Vagina (tissue), 2 donors: ENCODE measurements at regions not wholly inside any gene's neighbourhood (a gene's known extent, or its start where the extent isn't known, plus 50 kb on each side); places are given as distances from the start of the nearest gene placed in this dataset.

Source experiments
- CTCF ChIP-seq, 3 experiments: fragments of 450-650 bp in 2 of 3; fragments of 200-600 bp in 1 of 3; sonication (generic) in 1 of 3; IDR thresholded peaks; one replicate each; pipeline ENCODE4 v1.5.1; 2017 to 2019; ENCODE audit warnings: antibody characterized with exemption in 3 of 3, mild to moderate bottlenecking in 2 of 3, moderate library complexity in 2 of 3
- POLR2AphosphoS5 ChIP-seq, 2 donors: sonication (generic); formaldehyde crosslinking; IDR thresholded peaks; one replicate each; pipeline ENCODE4 v1.9.0; 2017; ENCODE audit warnings: antibody characterized with exemption in 2 of 2, mild to moderate bottlenecking in 2 of 2, low read depth in 1 of 2; ENCODE audit not compliant: insufficient read depth in 1 of 2

- TF ChIP-seq CTCF (IDR thresholded peaks at IDR 0.05), result peak in 1 of 3 experiments; percentile 7
- no peak for TF ChIP-seq POLR2AphosphoS5 (IDR thresholded peaks at IDR 0.05; ENCODE audit: insufficient read depth in 1 of 2, low read depth in 1 of 2)
These were observed 96.3 kb upstream of the TMPRSS15 start for GRCh38 chr21:18499761-18500376.
